GM12878 (cell line): ENCODE measurements at regions not wholly inside any gene's neighbourhood (a gene's known extent, or its start where the extent isn't known, plus 50 kb on each side); places are given as distances from the start of the nearest gene placed in this dataset.

ENCODE experiments used
- ATAC-seq: fragments of 200-7000 bp; cut with Tn5 transposase; 3 replicates; pipeline ENCODE4 v1.9.1; 2020; ENCODE audit warnings: mild to moderate bottlenecking, moderate library complexity
- BruUV-seq: library from RNA; stranded (reverse); fragments of 400-500 nt; replicated peaks from 2 replicates; lab custom pipeline; 2021; lab: Mats Ljungman, UMichigan
- CTCF ChIA-PET: fragments of 300-600 bp; sonication (Branson Sonifier 250); formaldehyde crosslinking; extraction: SDS; loops from one replicate; lab custom pipeline; 2021; ENCODE audit warnings: inconsistent platforms; lab: Yijun Ruan, JAX
- POLR2A ChIA-PET: fragments of 350-600 bp; formaldehyde crosslinking; extraction: SDS; loops from one replicate; lab custom pipeline; 2021; ENCODE audit warnings: inconsistent platforms; lab: Charles Lee
- RAD21 ChIA-PET: fragments of 300-600 bp; sonication (Branson Sonifier 250); formaldehyde crosslinking; loops from one replicate; lab custom pipeline; 2023; ENCODE audit warnings: antibody characterized with exemption; ENCODE audit not compliant: unreplicated experiment; lab: Charles Lee
- SMC1A ChIA-PET: fragments of 300-600 bp; sonication (Branson Sonifier 250); formaldehyde crosslinking; loops from one replicate; lab custom pipeline; 2023; ENCODE audit not compliant: unreplicated experiment, uncharacterized antibody; lab: Charles Lee
- DNase-seq: peaks from one replicate; pipeline ENCODE4 v3.0.0-alpha.2; 2011; ENCODE audit warnings: low read depth, low spot score
- FAIRE-seq: peaks from 3 replicates; lab custom pipeline; 2011; peaks lifted over from hg19 to GRCh38; lab: Jason Lieb, UNC
- H2AFZ ChIP-seq: 2 replicates; pipeline ENCODE4 v1.6.0; 2011; ENCODE audit warnings: low read depth, low read length, control low read depth; ENCODE audit not compliant: control insufficient read depth
- H3K27ac ChIP-seq: 2 replicates; pipeline ENCODE4 v1.5.1; 2011; ENCODE audit warnings: control low read depth; ENCODE audit not compliant: control insufficient read depth, insufficient read depth
- H3K27me3 ChIP-seq, 2 experiments: replicated peaks in 1 of 2; 2 replicates each; pipeline versions ENCODE4 v1.6.0 to v1.6.1; 2011; ENCODE audit warnings: low read length in 1 of 2; ENCODE audit not compliant: control insufficient read depth in 2 of 2, insufficient read depth in 2 of 2
- H3K36me3 ChIP-seq, 2 experiments: 2 replicates each; pipeline ENCODE4 v1.5.1; 2011; ENCODE audit warnings: low read length in 1 of 2; ENCODE audit not compliant: control insufficient read depth in 2 of 2, insufficient read depth in 2 of 2
- H3K4me1 ChIP-seq: 2 replicates; pipeline ENCODE4 v1.6.1; 2011; ENCODE audit warnings: mild to moderate bottlenecking, low read length, moderate library complexity, mixed read lengths; ENCODE audit not compliant: control insufficient read depth, insufficient read depth
- H3K4me2 ChIP-seq: 2 replicates; pipeline ENCODE4 v1.6.0; 2011; ENCODE audit warnings: control low read depth; ENCODE audit not compliant: control insufficient read depth, insufficient read depth
- H3K4me3 ChIP-seq: fragments of 200-600 bp; sonication (generic); 2 replicates; pipeline ENCODE4 v1.5.1; 2016
- H3K79me2 ChIP-seq: 2 replicates; pipeline ENCODE4 v1.6.0; 2011; ENCODE audit warnings: low read length; ENCODE audit not compliant: control insufficient read depth, insufficient read depth
- H3K9ac ChIP-seq: 2 replicates; pipeline ENCODE4 v1.8.0; 2011; ENCODE audit warnings: low read length, control low read depth, mixed read lengths; ENCODE audit not compliant: control insufficient read depth, insufficient read depth
- H3K9me3 ChIP-seq: replicated peaks from 3 replicates; pipeline ENCODE4 v1.5.1; 2011; ENCODE audit warnings: mild to moderate bottlenecking, low read length; ENCODE audit not compliant: control insufficient read depth, insufficient read depth
- H4K20me1 ChIP-seq: 2 replicates; pipeline ENCODE4 v1.6.0; 2011; ENCODE audit not compliant: control insufficient read depth, insufficient read depth
- CBX3 ChIP-seq: fragments of 200-600 bp; sonication (generic); IDR thresholded peaks from 2 replicates; pipeline ENCODE4 v1.6.1; 2016; ENCODE audit warnings: low read depth, borderline replicate concordance
- FOS ChIP-seq: IDR thresholded peaks from 3 replicates; pipeline ENCODE4 v1.6.1; 2011; ENCODE audit warnings: borderline replicate concordance; ENCODE audit not compliant: insufficient read length; ENCODE audit errors: extremely low read depth
- FOXK2 ChIP-seq: fragments of 450-650 bp; IDR thresholded peaks from 2 replicates; pipeline ENCODE4 v1.6.1; 2017; ENCODE audit warnings: mild to moderate bottlenecking, moderate library complexity
- HDAC2 ChIP-seq: fragments of 200-600 bp; sonication (generic); IDR thresholded peaks from 2 replicates; pipeline ENCODE4 v1.6.1; 2017
- IKZF2 ChIP-seq, 2 experiments: fragments of 450-650 bp; IDR thresholded peaks; 2 replicates each; pipeline ENCODE4 v1.6.1; 2017; ENCODE audit warnings: mild to moderate bottlenecking in 2 of 2, moderate library complexity in 2 of 2
- JUNB ChIP-seq: IDR thresholded peaks from 2 replicates; pipeline ENCODE4 v1.6.1; 2016; ENCODE audit warnings: antibody characterized with exemption, mild to moderate bottlenecking
- NFIC ChIP-seq: IDR thresholded peaks from 2 replicates; pipeline ENCODE4 v1.6.1; 2012; ENCODE audit warnings: low read depth, mild to moderate bottlenecking, inconsistent platforms, low read length, moderate library complexity
- SREBF1 ChIP-seq: IDR thresholded peaks from 2 replicates; pipeline ENCODE4 v1.6.1; 2012; ENCODE audit warnings: mild to moderate bottlenecking, low read length
- TBL1XR1 ChIP-seq: IDR thresholded peaks from 2 replicates; pipeline ENCODE4 v1.6.1; 2012; ENCODE audit warnings: low read depth, low read length, improper control_type of control experiment
- TCF3 ChIP-seq: IDR thresholded peaks from 2 replicates; pipeline ENCODE4 v1.6.1; 2012; ENCODE audit warnings: low read depth, mild to moderate bottlenecking, low read length, borderline replicate concordance; ENCODE audit not compliant: insufficient read depth
- WRNIP1 ChIP-seq: IDR thresholded peaks from 2 replicates; pipeline ENCODE4 v1.6.1; 2011; ENCODE audit warnings: low read depth, low read length, improper control_type of control experiment, borderline replicate concordance
- WGBS: methylation state at CpG from one replicate; pipeline ENCODE4 v1.1.6; 2016; ENCODE audit warnings: low lambda C conversion rate; ENCODE audit not compliant: insufficient replicate concordance, insufficient coverage; ENCODE audit errors: missing lambda C conversion rate; 5-methylcytosine and 5-hydroxymethylcytosine counted together
- in situ Hi-C: fragments of 300-500 bp; cut with MboI; formaldehyde crosslinking; loops from 9 replicates; pipeline ENCODE4 v1.14.3; 2018; ENCODE audit warnings: mixed read lengths
- intact Hi-C: fragments of 100-400 bp; cut with micrococcal nuclease; formaldehyde crosslinking; loops from one replicate; pipeline ENCODE4 v1.14.2; 2022; ENCODE audit not compliant: unreplicated experiment
- TF ChIP-seq, protein P1 (sequence below): fragments of 450-650 bp; IDR thresholded peaks from 2 replicates; pipeline ENCODE4 v1.6.1; 2016; ENCODE audit warnings: mild to moderate bottlenecking, moderate library complexity, borderline replicate concordance
- TF ChIP-seq, protein P2 (sequence below): IDR thresholded peaks from 2 replicates; pipeline ENCODE4 v1.6.1; 2012; ENCODE audit warnings: mild to moderate bottlenecking, low read depth, low read length

DNA sequence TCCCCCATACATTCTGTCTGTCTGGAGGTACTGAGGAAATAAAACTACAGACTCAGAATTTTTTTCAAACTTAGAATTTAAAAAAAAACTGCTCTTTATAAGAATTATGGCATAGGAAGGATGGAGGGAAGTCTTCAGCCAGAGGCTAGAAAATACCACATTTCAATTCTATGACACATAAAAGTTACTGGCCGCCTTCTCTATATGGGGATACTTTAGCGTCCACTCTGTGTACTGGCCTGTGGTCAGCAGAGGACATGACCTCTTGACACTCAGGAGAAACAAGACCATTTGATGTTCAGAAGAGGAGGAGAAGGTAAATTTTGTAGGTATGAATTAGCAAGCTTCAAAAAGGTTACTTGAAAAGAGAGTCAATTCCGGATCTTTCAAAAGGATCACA is 417.4 kb downstream of the MFSD1 start:
- H3K9ac ChIP-seq: no peak overlapping the region
- DNase-seq: no peak
- no peak overlapping the region for H3K27ac ChIP-seq
- no peak overlapping the region for H3K4me3 ChIP-seq
- CTCF ChIA-PET: no interaction called here
- no peak for TF ChIP-seq CBX3
- TF ChIP-seq SREBF1: no peak
- TF ChIP-seq FOS: no peak
- TF ChIP-seq NFIC: no peak
- TF ChIP-seq, all 136 proteins: peak for 0
- SMC1A ChIA-PET: no interaction called here
- Histone ChIP-seq H2AFZ (no peak overlapping the region), H3K4me2 (no peak overlapping the region), H3K36me3 (no peaks in the 10 kb centered on the region), H3K27me3 (no peaks in the 10 kb centered on the region), H3K79me2 (no peaks in the 10 kb centered on the region), H3K4me1 (no peaks in the 10 kb centered on the region), H4K20me1 (no peaks in the 10 kb centered on the region), H3K9me3 (no peaks in the 10 kb centered on the region)
- in situ Hi-C loops (no loop called here), intact Hi-C loops (no loop called here)
- ATAC-seq: no peak
- 43% methylated on average over 3 of the region's 3 CpGs for WGBS
- no TSS peak for BruUV-seq
- no peak for FAIRE-seq
- RAD21 ChIA-PET: no interaction called here
- POLR2A ChIA-PET: no interaction called here

- ChIA-PET SMC1A (no interaction called here), CTCF (no interaction called here), RAD21 (no interaction called here), POLR2A (no interaction called here)
- H3K27ac ChIP-seq: no peak overlapping the region
- DNase-seq (no peak), FAIRE-seq (no peak), ATAC-seq (no peak)
- BruUV-seq: no TSS peak
- no peaks in the 10 kb centered on the region for H3K79me2 ChIP-seq
- no peaks in the 10 kb centered on the region for H3K27me3 ChIP-seq
- no peak overlapping the region for H3K9ac ChIP-seq
- no peak overlapping the region for H2AFZ ChIP-seq
- H4K20me1 ChIP-seq: no peaks in the 10 kb centered on the region
- no peak overlapping the region for H3K4me3 ChIP-seq
- 0% methylated on average over 1 of the region's 1 CpG for WGBS
- intact Hi-C loops (no loop called here), in situ Hi-C loops (no loop called here)
- H3K4me1 ChIP-seq: no peaks in the 10 kb centered on the region
- no peaks in the 10 kb centered on the region for H3K36me3 ChIP-seq
- H3K9me3 ChIP-seq: no peaks in the 10 kb centered on the region
- H3K4me2 ChIP-seq: no peak overlapping the region
- TF ChIP-seq, protein P1, sequence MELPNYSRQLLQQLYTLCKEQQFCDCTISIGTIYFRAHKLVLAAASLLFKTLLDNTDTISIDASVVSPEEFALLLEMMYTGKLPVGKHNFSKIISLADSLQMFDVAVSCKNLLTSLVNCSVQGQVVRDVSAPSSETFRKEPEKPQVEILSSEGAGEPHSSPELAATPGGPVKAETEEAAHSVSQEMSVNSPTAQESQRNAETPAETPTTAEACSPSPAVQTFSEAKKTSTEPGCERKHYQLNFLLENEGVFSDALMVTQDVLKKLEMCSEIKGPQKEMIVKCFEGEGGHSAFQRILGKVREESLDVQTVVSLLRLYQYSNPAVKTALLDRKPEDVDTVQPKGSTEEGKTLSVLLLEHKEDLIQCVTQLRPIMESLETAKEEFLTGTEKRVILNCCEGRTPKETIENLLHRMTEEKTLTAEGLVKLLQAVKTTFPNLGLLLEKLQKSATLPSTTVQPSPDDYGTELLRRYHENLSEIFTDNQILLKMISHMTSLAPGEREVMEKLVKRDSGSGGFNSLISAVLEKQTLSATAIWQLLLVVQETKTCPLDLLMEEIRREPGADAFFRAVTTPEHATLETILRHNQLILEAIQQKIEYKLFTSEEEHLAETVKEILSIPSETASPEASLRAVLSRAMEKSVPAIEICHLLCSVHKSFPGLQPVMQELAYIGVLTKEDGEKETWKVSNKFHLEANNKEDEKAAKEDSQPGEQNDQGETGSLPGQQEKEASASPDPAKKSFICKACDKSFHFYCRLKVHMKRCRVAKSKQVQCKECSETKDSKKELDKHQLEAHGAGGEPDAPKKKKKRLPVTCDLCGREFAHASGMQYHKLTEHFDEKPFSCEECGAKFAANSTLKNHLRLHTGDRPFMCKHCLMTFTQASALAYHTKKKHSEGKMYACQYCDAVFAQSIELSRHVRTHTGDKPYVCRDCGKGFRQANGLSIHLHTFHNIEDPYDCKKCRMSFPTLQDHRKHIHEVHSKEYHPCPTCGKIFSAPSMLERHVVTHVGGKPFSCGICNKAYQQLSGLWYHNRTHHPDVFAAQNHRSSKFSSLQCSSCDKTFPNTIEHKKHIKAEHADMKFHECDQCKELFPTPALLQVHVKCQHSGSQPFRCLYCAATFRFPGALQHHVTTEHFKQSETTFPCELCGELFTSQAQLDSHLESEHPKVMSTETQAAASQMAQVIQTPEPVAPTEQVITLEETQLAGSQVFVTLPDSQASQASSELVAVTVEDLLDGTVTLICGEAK: no peak
- TF ChIP-seq TBL1XR1 (no peak), JUNB (no peak), HDAC2 (no peak), WRNIP1 (no peak), FOXK2 (no peak), IKZF2 (IDR thresholded peaks at IDR 0.05) (no peak), TCF3 (no peak)
- TF ChIP-seq, protein P2, sequence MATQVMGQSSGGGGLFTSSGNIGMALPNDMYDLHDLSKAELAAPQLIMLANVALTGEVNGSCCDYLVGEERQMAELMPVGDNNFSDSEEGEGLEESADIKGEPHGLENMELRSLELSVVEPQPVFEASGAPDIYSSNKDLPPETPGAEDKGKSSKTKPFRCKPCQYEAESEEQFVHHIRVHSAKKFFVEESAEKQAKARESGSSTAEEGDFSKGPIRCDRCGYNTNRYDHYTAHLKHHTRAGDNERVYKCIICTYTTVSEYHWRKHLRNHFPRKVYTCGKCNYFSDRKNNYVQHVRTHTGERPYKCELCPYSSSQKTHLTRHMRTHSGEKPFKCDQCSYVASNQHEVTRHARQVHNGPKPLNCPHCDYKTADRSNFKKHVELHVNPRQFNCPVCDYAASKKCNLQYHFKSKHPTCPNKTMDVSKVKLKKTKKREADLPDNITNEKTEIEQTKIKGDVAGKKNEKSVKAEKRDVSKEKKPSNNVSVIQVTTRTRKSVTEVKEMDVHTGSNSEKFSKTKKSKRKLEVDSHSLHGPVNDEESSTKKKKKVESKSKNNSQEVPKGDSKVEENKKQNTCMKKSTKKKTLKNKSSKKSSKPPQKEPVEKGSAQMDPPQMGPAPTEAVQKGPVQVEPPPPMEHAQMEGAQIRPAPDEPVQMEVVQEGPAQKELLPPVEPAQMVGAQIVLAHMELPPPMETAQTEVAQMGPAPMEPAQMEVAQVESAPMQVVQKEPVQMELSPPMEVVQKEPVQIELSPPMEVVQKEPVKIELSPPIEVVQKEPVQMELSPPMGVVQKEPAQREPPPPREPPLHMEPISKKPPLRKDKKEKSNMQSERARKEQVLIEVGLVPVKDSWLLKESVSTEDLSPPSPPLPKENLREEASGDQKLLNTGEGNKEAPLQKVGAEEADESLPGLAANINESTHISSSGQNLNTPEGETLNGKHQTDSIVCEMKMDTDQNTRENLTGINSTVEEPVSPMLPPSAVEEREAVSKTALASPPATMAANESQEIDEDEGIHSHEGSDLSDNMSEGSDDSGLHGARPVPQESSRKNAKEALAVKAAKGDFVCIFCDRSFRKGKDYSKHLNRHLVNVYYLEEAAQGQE: no peak
Observed at GRCh38 chr3:159221335-159221734, 419.5 kb downstream of the MFSD1 start.
